Karpas-422 (cell line): ENCODE measurements at regions not wholly inside any gene's neighbourhood (a gene's known extent, or its start where the extent isn't known, plus 50 kb on each side); places are given as distances from the start of the nearest gene placed in this dataset.
"Not testable (repeated sequence)": the region's sequence is repeated elsewhere in the genome, so short reads cannot be mapped to it uniquely, and the experiment has no call there.

Experiments
- DNase-seq: peaks from one replicate; pipeline ENCODE4 v3.0.0-alpha.2; 2015
- H2AFZ ChIP-seq: fragments of 200-600 bp; sonication (generic); 2 replicates; pipeline ENCODE4 v1.6.1; 2014; ENCODE audit warnings: antibody characterized with exemption, low read length, mixed read lengths
- H3K27ac ChIP-seq: fragments of 200-600 bp; sonication (generic); 2 replicates; pipeline ENCODE4 v1.5.1; 2014; ENCODE audit warnings: mild to moderate bottlenecking, low read length, moderate library complexity
- H3K27me3 ChIP-seq: fragments of 200-600 bp; sonication (generic); 2 replicates; pipeline ENCODE4 v1.6.1; 2014; ENCODE audit warnings: low read length, mixed read lengths
- H3K36me3 ChIP-seq: fragments of 200-600 bp; sonication (generic); 2 replicates; pipeline ENCODE4 v1.6.1; 2014; ENCODE audit warnings: low read length, mixed read lengths; ENCODE audit not compliant: insufficient read depth
- H3K4me1 ChIP-seq: fragments of 200-600 bp; sonication (generic); 2 replicates; pipeline ENCODE4 v1.6.1; 2014; ENCODE audit warnings: mild to moderate bottlenecking, low read length, mixed read lengths
- H3K4me2 ChIP-seq: fragments of 200-600 bp; sonication (generic); 2 replicates; pipeline ENCODE4 v1.6.1; 2014; ENCODE audit warnings: low read length, low read depth, mild to moderate bottlenecking; ENCODE audit not compliant: poor library complexity, severe bottlenecking
- H3K4me3 ChIP-seq: fragments of 200-600 bp; sonication (generic); 2 replicates; pipeline ENCODE4 v1.5.1; 2014; ENCODE audit warnings: mild to moderate bottlenecking, antibody characterized with exemption, low read length, mixed read lengths
- H3K79me2 ChIP-seq: fragments of 200-600 bp; sonication (generic); 2 replicates; pipeline ENCODE4 v1.6.1; 2014; ENCODE audit warnings: mild to moderate bottlenecking, low read length, mixed read lengths
- H3K9ac ChIP-seq: fragments of 200-600 bp; sonication (generic); 2 replicates; pipeline ENCODE4 v1.6.0; 2014; ENCODE audit warnings: low read length
- H3K9me2 ChIP-seq: fragments of 200-600 bp; sonication (generic), shearing (Covaris generic); replicated peaks from 2 replicates; pipeline ENCODE4 v1.6.0; 2014; ENCODE audit warnings: mild to moderate bottlenecking, low read length, moderate library complexity; ENCODE audit not compliant: insufficient read depth
- H3K9me3 ChIP-seq: fragments of 300-700, 200-600 bp; sonication (generic); 2 replicates; pipeline ENCODE4 v1.6.1; 2014; ENCODE audit warnings: low read length, mixed read lengths
- H4K20me1 ChIP-seq: fragments of 200-600 bp; sonication (generic); 2 replicates; pipeline ENCODE4 v1.6.1; 2014; ENCODE audit warnings: mild to moderate bottlenecking, antibody characterized with exemption, low read length, low read depth; ENCODE audit not compliant: insufficient read depth

GRCh38 chr6:99822741-99823512 lies 171.1 kb downstream of the MCHR2 start:
- H3K4me1 ChIP-seq: no peaks in the 10 kb centered on the region
- no peaks in the 10 kb centered on the region for H3K79me2 ChIP-seq
- no peaks in the 10 kb centered on the region for H3K9me2 ChIP-seq
- no peaks in the 10 kb centered on the region for H3K36me3 ChIP-seq
- H3K27me3 ChIP-seq: no peaks in the 10 kb centered on the region
- H3K9me3 ChIP-seq: no peaks in the 10 kb centered on the region
- H3K4me2 ChIP-seq: no peak overlapping the region
- H3K27ac ChIP-seq: no peak overlapping the region
- DNase-seq: peak; percentile 68
- no peaks in the 10 kb centered on the region for H4K20me1 ChIP-seq
- no peak overlapping the region for H3K9ac ChIP-seq
- no peak overlapping the region for H3K4me3 ChIP-seq
- H2AFZ ChIP-seq: no peak overlapping the region

GRCh38 chr6:99823513-99824235 lies 170.3 kb downstream of the MCHR2 start:
- H3K79me2 ChIP-seq, H3K27ac ChIP-seq, H3K27me3 ChIP-seq, H3K4me3 ChIP-seq, H3K36me3 ChIP-seq, H3K4me1 ChIP-seq, DNase-seq, H2AFZ ChIP-seq, H3K9me3 ChIP-seq, H3K9ac ChIP-seq, H3K4me2 ChIP-seq, H3K9me2 ChIP-seq, H4K20me1 ChIP-seq: not testable (repeated sequence)

GRCh38 chr6:99833034-99833433 lies 161.0 kb downstream of the MCHR2 start:
- Histone ChIP-seq H3K27ac (no peak overlapping the region), H3K79me2 (no peaks in the 10 kb centered on the region), H3K9me3 (no peaks in the 10 kb centered on the region), H3K9ac (no peak overlapping the region), H3K4me3 (no peak overlapping the region), H3K4me1 (no peaks in the 10 kb centered on the region), H3K4me2 (no peak overlapping the region), H2AFZ (no peak overlapping the region), H3K9me2 (no peaks in the 10 kb centered on the region), H3K36me3 (no peaks in the 10 kb centered on the region), H4K20me1 (no peaks in the 10 kb centered on the region), H3K27me3 (no peaks in the 10 kb centered on the region)
- no peak for DNase-seq

- Histone ChIP-seq H3K9ac (no peak overlapping the region), H3K9me3 (no peaks in the 10 kb centered on the region), H3K4me2 (no peak overlapping the region), H2AFZ (no peak overlapping the region), H3K27ac (no peak overlapping the region), H3K9me2 (no peaks in the 10 kb centered on the region), H3K4me3 (no peak overlapping the region), H3K27me3 (no peaks in the 10 kb centered on the region), H4K20me1 (no peaks in the 10 kb centered on the region), H3K36me3 (no peaks in the 10 kb centered on the region), H3K4me1 (no peaks in the 10 kb centered on the region), H3K79me2 (no peaks in the 10 kb centered on the region)
- DNase-seq: no peak
Measured at GRCh38 chr6:99836471-99836870, 157.6 kb downstream of the MCHR2 start.

GRCh38 chr6:99838607-99839006 lies 155.4 kb downstream of the MCHR2 start:
- Histone ChIP-seq H3K9me3 (no peaks in the 10 kb centered on the region), H3K79me2 (no peaks in the 10 kb centered on the region), H4K20me1 (no peaks in the 10 kb centered on the region), H3K4me2 (no peak overlapping the region), H3K27me3 (no peaks in the 10 kb centered on the region), H2AFZ (no peak overlapping the region), H3K27ac (no peak overlapping the region), H3K4me3 (no peak overlapping the region), H3K4me1 (no peaks in the 10 kb centered on the region), H3K9me2 (no peaks in the 10 kb centered on the region), H3K9ac (no peak overlapping the region), H3K36me3 (no peaks in the 10 kb centered on the region)
- no peak for DNase-seq

GRCh38 chr6:99841297-99841696 lies 152.7 kb downstream of the MCHR2 start:
- Histone ChIP-seq H3K9me3 (no peaks in the 10 kb centered on the region), H3K4me3 (no peak overlapping the region), H3K36me3 (no peaks in the 10 kb centered on the region), H3K79me2 (no peaks in the 10 kb centered on the region), H3K27ac (no peak overlapping the region), H2AFZ (no peak overlapping the region), H3K27me3 (no peaks in the 10 kb centered on the region), H3K9ac (no peak overlapping the region), H3K4me2 (no peak overlapping the region), H3K9me2 (no peaks in the 10 kb centered on the region), H3K4me1 (no peaks in the 10 kb centered on the region), H4K20me1 (no peaks in the 10 kb centered on the region)
- DNase-seq: no peak

GRCh38 chr6:99846006-99846405 lies 148.0 kb downstream of the MCHR2 start:
- no peaks in the 10 kb centered on the region for H3K27me3 ChIP-seq
- no peaks in the 10 kb centered on the region for H3K9me2 ChIP-seq
- H3K9me3 ChIP-seq: no peaks in the 10 kb centered on the region
- no peaks in the 10 kb centered on the region for H3K4me1 ChIP-seq
- no peaks in the 10 kb centered on the region for H4K20me1 ChIP-seq
- no peak overlapping the region for H3K4me2 ChIP-seq
- no peak for DNase-seq
- no peak overlapping the region for H2AFZ ChIP-seq
- H3K79me2 ChIP-seq: no peaks in the 10 kb centered on the region
- H3K36me3 ChIP-seq: no peaks in the 10 kb centered on the region
- H3K27ac ChIP-seq: no peak overlapping the region
- H3K4me3 ChIP-seq: no peak overlapping the region
- H3K9ac ChIP-seq: no peak overlapping the region

GRCh38 chr6:99850841-99851240 lies 143.2 kb downstream of the MCHR2 start:
- Histone ChIP-seq H3K9ac (no peak overlapping the region), H3K4me2 (no peak overlapping the region), H3K9me3 (no peaks in the 10 kb centered on the region), H3K27ac (no peak overlapping the region), H2AFZ (no peak overlapping the region), H4K20me1 (no peaks in the 10 kb centered on the region), H3K36me3 (no peaks in the 10 kb centered on the region), H3K4me1 (no peaks in the 10 kb centered on the region), H3K79me2 (no peaks in the 10 kb centered on the region), H3K4me3 (no peak overlapping the region), H3K9me2 (no peaks in the 10 kb centered on the region), H3K27me3 (no peaks in the 10 kb centered on the region)
- DNase-seq: no peak
